Epidermal melanocyte (primary cell): ENCODE measurements at regions not wholly inside any gene's neighbourhood (a gene's known extent, or its start where the extent isn't known, plus 50 kb on each side); places are given as distances from the start of the nearest gene placed in this dataset.

Source experiments
- DNase-seq: peaks from one replicate; pipeline ENCODE4 v3.0.0; 2011; ENCODE audit warnings: low spot score; ENCODE audit not compliant: insufficient read length

DNA sequence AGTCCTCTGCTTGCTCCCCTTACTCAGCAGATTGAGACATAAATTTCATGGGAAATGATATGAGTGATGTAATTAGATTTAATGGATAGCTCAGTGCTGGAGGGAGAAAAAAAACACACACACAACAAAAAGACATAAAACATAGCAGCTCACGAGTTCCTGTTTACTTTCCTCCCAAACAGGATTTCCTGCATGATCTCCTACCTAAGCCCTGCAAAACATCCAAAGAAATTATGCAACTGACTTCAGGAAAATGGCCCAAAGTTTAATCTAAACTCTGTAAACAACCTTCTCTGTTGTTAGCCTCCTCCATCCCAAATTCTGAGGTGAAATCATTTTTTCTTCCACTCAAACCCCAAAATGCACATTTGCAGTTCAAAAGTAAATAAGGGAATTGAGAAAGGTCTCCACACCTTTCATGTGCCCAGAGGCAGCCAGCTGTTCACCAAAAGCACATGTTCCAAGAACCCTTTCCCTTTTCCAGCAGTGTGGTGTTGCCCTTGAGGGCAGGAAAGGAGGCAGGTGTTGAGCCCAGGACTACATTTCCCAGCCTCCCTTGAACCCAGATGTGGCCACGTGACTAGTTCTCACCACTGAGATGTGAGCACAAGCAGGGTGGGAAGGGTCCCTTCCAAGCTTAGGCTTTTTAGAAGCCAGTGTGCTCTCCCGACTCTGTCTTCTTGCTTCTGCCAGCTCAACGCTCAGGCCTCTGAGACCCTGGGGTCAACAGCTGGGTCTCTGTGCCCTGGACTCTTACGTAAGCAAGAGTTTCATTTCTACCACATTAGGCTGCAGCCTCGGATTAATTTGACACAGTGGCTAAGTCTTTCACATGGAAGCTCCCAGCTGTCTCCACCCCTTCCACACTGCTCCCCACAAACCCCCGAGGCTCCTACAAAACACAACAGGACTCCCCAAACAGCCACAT lies 301.2 kb downstream of the CTTN start:
- no peak for DNase-seq

DNA sequence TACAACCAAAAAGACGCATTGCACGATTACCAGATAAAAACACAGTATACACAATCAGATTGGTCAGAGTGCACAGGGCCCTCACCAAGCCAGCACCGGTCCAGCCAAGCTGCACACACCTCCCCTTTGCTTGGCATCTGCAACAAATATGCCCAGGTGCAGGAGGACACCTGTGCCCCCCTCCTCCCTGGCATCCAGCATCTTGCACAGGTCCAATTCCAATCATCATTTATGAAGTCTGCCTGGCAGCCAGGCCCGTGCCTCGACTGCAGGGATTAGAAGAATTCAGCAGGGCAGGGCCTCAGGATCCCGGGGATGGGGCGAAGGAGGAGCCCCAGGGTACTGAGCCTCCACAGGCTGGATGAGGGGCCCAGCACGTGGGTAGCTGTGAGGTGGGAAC lies 302.1 kb downstream of the CTTN start:
- DNase-seq = no peak

DNA sequence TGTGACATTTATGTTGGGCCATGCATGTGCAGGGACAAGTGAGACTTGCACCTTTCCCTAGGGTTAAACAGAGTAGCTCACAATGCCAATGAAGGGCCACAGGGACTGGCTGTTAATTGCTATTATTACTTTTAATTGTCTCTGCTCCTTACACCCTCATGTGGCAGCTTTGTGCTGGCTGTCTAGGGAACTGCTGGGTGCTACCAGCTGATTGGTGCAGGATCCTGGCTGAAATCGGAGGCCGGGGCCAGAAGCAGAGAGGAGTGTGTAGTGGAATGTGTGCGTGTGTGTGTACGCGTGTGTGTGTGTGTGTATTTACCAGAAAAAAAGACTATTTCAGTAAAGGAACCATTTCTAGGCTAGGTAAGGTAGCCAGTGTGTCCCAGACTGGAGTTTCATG lies 302.5 kb downstream of the CTTN start:
- DNase-seq = no peak

DNA sequence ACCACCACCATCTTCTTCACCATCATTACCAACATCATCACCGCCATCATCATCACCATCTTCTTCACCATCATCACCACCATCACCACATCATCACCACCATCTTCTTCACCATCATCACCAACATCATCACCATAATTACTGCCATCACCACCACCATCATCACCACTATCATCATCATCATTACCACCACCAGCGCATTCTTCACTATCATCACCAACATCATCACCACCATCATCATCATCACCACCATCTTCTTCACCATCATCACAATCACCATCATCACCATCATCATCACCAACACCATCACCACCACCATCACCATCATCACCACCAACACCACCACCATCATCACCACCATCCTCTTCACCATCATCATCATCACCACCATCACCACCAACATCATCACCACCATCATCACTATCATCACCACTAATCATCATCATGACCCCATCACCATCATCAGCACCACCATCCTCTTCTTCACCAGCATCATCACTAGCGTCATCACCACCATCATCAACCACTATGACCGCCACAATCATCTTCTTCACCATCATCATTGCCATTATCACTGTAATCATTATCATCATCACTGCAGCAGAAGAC lies 303.8 kb downstream of the CTTN start:
- DNase-seq = no peak

DNA sequence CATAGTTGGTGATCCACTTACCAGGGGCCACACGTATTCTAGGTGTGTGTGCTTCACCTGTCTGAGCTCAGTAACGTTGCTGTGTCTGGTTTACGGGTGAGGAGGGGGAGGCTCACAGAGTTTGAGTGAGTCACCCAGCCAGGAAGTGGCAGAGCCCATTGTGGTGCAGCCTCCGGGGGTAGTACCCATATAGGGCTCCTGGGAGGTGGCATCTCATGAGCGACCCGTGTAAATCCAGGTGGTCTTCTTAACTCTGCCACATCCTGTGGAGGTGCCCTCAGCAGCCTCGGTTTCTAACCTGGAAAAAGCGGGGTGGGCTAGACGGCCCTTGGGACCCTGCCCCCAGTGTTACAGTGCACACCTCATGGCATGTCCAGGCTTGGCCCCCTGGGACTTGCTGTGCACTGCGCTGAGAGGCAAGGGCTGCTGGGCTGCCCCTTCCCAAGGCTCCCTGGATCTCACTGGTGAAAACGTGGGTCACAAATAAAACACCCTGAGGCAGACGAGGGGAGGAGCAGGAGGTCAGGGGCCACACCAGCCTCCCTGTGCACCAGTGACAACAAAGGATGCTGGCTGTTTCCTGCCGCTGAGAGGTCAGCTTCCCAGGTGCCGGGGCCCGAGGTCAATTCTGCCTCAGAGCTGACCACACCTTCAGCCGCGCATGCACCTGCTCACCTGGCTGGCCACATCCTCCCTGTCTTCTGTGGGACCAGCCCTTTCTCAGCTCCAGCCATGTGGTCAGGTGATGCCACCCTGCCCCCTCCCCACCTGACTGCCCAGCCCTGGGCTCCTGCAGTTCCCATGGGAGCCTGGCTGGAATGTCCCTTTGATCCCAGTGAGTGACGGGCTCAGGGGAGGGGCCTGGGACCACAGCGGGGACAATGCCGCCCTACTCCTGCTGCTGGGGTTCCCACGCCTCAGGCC lies 305.1 kb downstream of the CTTN start:
- DNase-seq = no peak

DNA sequence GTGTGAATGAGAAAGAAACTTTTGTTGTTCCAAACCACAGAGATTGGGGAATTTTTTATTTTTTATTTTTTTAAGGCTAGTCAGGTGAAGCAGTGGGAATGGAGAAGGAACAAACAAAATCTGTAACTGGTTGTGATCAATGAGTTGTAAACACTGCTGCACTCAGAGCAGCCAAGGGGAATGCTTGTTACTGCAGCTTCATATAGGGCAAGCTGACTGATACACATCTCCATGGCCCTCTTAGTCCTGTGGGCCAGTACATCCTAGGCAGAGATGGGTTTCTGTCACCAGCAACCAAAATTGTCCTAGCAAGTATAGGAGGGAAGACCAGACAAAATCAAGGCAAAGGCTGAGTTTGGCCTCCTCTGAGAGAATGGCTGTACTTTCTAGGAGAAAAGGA lies 306.8 kb downstream of the CTTN start:
- no peak for DNase-seq

DNA sequence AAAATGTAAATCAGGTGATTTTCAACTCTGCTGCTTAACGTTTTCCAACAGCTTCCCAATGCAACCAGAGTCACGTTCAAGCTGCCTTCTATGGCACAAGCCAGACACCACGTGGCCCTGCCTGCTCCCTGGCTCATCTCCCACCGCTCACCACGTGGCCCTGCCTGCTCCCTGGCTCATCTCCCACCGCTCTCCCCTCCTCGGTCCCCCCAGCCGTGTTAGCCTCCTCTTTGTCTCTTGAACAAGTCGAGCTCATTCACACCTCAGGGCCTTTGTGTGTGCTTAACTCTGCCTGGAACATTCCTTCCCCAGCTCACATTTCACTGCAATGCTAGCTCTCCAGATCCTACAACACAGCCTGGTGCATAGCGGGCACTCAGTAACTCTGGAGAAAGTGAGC lies 307.6 kb downstream of the CTTN start:
- DNase-seq = no peak

DNA sequence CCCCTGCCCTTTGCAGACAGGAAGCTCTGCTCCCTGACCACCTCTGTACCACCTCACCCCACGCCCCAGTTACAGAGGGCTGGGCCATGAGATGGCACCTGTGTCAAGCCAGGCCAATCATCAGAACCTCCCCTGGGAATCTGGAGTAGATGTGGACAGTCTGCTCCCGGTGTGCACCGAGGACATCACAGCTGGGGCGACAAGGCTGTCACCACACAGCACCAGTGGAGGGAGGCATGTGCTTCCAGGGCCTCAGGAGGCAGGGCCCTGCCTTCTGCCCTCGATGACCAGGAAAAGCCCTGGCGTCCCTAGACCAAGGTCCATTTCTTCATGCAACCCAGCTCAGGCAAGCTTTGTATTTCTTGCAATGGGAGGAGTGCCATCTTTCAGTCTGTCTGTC lies 309.5 kb downstream of the CTTN start:
- DNase-seq = no peak

DNA sequence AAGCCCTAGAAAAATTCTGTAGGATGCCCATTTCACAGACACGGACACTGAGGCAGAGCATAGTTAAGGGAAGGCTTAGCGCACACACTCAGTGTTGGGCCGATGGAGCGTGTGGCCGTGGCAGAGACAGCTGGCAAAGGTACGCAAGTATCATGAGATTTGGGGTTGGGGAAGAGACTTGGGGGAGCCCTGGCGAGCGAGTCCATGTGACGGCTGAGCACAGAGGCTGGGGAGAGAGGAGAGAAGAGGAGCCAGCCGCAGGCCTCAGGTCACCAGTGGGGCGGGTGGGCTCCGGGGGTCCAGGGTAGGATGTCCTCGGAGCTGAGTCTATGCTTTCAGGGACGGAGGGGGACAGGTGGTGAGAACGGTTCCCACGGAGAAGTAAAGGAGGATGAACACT lies 311.3 kb downstream of the CTTN start:
- DNase-seq = no peak

DNA sequence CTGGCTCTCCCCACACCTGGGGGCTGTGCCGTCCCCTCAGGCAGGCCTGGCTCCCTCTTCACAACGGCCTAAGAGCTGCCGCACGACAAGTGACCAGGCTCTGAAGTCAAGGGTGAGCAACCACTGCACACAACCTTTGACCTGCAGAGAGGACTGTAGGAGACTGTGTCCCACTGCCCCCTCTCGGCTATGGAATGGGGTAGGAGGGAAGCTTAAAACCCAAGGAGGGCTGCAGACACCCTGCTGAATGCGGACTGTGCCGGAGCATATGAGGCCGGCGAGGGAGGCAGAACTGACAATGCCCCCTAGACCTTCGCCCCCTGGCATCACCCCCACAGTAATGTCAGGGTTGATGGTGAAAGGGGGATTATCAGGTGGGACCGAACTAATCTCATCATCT lies 311.9 kb downstream of the CTTN start:
- DNase-seq = no peak

DNA sequence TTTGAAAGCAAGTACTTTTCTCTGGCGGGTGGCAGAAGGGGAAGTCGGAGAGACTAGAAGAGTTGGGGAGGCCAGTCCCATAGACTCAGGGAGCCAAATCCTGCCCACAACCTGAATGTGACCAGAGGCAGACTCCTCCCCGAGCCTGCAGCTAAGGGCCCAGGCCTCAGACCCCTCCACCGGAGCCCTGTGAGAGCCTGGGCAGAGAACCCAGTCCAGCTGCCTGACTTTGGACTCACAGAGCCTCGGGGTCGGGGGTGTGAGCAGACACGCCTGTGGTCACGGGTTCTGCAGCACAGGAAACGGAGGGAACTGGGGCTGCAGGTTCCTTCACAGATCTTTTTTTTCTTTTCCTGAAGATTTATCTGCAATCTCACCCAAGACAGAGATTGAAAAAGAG lies 312.3 kb downstream of the CTTN start:
- DNase-seq = no peak

DNA sequence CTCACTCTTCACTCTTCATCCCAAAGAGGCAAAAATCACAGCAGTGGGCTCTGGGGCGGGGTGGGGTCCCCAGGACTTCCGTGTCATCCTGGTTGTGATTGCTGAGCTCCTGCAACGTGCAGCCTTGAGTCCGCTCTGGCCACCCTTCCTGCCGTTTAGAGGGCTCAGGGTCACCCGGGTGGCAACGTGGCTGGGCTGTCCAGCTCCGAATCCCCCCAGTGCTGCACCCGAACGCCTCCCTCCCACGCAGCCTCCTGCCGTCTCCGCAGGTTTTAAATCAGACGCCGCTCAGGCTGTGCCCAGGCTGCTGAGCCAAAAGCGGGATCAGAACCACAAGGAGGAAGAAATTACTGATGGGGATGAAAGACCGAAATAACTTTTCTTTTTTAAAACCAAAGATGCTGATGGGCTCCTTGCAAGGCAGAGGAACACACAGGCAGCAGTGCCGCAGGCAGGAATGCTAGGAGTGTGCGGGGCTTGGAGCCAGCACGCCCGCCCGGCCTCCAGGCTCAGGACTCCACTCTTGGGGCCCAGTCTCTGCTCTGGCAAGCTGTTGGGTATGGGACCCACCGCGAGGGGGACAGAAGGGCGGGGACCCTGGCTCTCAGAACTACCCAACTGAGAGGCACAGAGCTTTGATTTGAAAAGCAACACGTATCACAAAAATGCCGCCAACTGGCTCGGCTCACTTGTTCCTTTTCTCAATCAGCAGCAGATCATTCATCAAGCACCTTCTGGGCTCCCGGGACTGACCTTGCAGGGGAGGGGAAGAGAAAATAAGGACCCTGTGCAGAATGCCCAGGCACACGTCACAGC lies 313.0 kb downstream of the CTTN start:
- no peak for DNase-seq

DNA sequence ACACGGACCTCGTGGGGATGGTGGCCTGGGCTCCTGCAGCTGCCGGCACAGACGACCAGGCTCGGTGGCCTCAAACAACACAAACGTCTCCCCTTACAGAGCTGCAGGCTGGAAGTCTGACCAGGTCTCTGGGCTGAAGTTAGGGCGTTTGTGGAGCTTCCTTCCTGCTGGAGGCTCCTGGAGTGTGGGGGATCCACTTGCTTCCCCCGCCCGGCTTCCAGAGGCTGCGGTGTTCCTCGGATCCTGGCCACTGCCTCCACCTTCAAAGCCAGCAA lies 313.5 kb downstream of the CTTN start:
- no peak for DNase-seq

DNA sequence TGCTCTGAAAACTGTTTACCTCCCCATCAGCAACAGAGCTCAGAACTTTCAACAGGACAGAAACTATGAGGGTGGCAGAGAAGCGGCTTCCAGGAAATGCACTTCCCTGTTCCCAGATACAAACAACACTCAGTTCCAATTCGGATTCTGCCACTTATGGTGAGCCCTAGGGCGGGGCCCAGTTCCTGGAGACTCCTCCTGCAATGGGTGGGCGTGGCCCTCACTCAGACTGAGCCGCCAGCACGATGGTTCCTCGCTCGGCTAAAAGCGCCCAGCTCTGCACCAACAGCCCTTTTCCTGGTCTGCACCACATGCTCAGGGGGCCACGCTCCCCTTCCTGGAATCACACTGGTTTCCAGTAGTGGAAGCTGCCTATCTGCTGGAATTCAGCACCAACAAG lies 314.1 kb downstream of the CTTN start:
- no peak for DNase-seq

DNA sequence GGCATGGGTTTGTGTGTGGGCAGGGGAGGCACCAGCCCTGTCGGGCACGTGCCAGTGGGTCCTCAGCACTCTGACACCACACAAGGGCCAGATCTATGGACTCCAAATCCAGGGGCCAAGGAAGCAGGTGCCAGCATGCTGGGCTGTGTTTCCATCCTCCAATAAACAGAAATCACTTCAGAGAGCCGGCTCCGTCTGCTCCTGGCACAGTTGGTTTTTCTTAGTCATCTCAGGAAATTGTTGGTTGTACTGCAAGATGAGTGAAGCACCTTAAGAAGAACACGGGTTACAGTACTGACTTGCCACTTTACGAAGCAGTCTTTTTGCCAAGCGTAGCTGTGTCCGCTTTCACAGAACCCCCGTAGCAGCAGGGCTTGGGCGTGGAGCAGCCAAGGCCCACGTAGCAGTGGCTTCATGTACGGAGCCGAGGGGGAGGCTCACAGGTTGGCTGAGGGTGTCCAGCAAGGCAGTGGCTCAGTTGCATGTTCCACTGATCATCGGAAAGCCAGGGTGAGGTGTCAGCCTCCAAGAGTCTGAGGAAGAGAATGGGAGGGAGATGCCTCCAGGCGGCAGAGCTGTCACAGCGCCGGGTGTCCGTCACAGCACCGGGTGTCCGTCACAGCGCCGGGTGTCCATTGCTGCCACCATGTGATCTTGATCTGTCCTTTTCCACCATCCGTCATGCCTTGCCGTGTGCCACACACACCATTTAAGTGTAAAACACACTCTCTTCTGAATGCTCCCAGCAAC lies 314.9 kb downstream of the CTTN start:
- DNase-seq = no peak

DNA sequence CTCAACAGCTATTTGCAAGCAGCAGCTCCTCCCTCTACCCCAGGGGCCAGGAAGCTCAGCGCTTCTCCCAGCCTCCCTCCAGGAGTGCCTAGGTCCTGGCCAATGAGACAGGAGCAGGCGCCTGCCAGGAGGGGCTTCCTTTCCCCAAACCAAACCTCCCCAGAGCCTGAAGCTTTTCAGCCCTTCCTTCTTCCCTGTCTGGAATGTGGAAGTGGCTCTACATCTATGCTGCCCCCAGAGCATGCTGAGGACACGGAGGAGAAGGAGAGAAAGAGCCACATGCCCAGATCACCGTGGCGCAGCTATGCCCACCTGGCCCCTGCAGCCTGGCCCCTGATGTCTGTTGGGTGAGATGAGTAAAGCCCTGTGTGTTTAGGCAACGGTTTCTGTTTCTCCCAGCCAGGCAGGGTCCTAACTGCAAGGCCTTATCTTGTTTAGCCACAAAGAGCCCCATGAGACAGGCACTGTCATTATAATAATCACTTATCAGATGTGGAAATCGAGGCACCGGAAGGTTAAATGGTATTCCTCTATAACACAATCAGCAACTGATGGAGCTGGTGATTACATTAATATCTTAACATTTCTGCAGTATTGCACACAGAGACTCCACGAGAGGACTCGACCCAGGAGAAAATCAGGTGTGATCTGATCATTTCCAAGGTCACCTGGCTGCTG lies 315.8 kb downstream of the CTTN start:
- no peak for DNase-seq

DNA sequence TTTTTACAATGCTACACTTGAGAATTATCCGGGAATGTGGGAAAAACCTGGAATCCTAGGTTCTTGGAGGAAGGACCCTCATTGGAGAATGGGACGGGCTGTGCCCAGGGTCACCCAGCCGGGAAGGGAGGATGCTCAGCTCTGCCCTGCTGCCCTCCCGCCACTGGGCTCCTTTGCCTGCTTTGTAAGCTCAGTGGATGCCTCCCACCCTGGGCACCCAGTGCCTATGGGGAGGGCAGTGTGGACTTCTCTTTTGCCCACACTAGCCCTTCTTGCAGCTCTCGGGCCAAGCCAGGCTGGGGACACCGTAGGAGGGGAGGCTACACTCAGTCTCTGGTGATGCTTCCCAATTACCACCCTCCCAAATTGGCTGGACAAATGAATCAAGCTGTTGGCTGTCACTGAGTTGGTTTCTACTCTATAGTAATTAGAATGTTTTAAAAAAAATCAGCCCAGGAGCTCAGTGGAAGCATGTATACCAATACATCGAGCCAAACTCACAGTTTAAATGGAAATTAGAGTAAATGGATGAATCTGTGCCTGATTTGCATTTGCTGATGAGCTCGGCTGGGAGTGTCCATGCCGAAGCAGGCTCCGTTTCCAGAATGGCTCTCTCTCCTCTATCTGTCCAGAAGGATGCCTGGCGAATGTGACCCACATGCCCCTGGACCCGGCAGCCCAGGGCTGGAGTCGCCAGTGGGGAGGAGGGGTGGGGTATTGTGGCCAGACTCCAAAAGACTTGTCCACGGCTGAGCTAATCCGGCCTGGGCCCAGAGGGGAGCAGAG lies 317.0 kb downstream of the CTTN start:
- DNase-seq = no peak

DNA sequence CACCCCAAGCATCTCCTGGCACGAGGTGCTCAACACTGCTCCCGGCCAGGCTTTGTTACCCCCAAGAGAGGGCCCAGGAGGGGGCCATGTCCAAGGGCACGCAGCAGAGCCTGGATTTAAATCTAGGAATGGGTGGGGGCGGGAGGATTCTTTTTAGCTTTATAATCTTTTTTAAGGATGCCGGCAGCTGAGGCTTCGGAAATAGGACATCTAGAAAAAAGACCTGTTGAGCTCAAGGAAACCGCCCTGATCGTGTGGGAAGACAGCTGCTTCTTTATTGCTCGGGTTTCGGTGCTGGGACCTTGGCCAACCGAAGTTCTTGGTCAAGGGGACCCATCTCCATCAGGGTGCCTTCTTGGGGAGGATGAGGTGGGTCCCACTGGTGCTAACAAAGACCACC lies 317.9 kb downstream of the CTTN start:
- no peak for DNase-seq
